NCI-H128 (cell line): ENCODE measurements at regions not wholly inside any gene's neighbourhood (a gene's known extent, or its start where the extent isn't known, plus 50 kb on each side); places are given as distances from the start of the nearest gene placed in this dataset.
"Not testable (repeated sequence)": the region's sequence is repeated elsewhere in the genome, so short reads cannot be mapped to it uniquely, and the experiment has no call there.

Experiments
- DNase-seq: peaks from one replicate; lab custom pipeline; 2025; ENCODE audit not compliant: unreplicated experiment; lab: John Stamatoyannopoulos, UW

DNA sequence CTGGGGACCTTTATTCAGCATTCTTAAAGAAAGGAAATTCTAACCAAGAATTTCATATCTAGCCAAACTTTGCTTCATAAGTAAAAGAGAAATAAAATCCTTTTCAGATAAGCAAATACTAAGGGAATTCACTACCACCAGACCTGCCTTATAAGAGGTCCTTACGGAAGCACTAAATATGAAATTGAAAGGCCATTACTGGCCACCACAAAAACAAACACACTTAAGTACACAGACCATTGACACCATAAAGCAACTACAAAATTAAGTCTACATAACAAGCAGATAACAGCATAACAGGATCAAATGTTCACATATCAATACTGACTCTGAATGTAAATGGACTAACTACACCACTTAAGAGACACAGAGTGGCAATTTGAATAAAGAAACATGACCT is 361.4 kb upstream of the POU5F2 start:
- no peak for DNase-seq

DNA sequence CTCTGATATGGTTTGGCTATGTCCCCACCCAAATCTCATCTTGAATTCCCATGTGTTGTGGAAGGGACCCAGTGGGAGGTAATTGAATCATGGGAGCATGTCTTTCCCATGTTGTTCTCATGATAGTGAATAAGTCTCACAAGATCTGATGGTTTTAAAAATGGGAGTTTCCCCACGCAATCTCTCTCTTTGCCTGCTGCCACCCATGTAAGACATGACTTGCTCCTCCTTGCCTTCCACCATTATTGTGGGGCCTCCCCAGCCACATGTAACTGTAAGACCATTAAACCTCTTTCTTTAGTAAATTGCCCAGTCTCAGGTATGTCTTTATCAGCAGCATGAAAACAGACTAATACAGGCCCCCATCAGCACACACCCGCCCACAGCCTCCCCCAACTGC is 356.0 kb upstream of the POU5F2 start:
- not testable (repeated sequence) for DNase-seq

DNA sequence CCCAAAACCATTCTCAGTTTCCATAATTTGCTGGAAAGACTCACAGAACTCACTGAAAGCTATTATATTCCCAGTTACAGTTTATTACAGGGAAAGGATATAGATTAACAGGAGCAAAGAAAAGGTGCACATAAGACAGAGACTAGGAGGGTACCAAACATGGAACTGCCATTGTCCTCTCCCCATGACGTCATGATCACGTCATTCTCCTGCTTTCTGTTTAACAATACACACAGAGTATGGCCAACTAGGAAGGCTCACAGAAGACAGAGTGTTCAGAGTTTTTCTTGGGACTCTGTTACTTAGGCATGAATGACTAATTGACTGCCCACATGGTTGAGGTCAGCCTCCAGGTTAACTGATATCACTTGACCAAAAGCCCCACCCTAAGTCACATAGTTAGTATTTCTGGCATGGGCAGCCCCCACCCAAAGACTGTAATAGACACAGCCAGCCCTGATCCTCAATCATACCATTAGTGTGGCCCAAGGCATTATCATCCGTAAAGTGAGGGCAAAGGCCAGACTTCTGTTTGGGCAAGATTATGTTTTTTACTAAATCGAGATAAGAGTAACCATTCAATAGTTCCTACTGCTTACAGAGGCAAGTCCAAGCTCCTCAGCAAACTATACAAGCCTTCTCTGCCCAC is 353.5 kb upstream of the POU5F2 start:
- DNase-seq, result no peak

DNA sequence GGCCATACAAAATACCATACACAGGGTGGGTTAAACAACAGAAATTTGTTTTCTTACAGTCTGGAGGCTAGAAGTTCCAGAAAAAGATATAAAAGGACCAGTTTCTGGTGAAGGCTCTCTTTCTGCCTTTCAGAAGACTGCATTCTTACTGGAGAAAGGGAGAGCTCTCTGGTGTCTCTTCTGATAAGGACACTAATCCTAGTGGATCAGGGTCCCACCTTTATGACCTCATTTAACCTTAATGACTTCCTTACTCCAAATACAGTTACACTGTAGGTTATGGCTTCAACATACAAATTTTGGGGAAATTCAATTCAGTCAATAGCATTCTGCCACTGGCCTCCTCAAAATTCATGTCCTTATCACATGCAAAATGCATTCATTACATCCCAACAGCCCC is 351.9 kb upstream of the POU5F2 start:
- no peak for DNase-seq

DNA sequence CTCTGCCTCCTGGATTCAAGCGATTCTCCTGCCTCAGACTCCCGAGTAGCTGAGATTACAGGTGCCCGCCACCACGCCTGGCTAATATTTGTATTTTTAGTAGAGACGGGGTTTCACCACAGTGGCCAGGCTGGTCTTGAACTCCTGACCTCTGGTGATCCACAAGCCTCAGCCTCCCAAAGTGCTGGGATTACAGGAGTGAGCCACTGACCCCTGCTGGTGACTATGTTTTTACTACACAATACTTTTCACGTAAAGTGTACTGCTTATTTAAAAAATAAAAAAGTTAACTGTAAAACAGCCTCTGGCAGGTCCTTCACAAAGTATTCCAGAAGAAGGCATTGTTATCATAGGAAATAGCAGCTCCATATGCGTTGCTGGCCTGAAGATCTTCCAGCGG is 345.2 kb upstream of the POU5F2 start:
- not testable (repeated sequence) for DNase-seq

DNA sequence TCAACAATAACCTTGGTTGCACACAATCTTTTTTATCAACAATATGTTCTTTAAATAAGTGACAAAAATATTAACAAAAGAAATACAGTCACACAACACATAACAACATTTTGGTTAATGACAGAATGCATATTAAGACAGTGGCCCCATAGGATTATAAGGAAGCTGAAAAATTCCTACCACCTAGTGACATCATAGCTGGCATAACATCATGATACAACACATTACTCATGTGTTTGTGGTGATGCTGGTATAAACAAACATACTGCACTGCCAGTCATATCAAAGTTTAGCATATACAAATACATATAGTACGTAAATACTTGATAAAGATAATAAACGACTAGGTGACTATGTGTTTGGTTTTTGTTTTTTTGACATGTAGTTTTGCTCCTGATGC is 344.8 kb upstream of the POU5F2 start:
- DNase-seq, result no peak

DNA sequence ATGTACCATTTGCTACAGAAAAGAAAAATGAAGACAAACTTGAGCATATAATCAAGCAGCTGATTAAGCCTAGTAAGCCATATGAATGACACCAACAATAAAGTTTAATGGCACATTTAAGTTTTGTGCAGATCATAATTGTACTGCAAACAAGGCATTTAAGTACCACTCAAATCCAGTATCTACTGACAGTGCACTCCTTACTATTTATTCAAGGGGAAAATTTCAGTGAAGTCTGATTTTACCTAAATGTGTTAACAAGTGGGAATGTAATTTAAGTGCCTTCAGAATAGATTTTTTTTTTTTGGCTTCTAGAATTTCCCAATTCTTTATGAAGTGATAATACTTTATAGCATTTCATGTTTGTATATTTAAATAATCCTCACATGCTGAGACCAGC is 341.0 kb upstream of the POU5F2 start:
- DNase-seq, result no peak

DNA sequence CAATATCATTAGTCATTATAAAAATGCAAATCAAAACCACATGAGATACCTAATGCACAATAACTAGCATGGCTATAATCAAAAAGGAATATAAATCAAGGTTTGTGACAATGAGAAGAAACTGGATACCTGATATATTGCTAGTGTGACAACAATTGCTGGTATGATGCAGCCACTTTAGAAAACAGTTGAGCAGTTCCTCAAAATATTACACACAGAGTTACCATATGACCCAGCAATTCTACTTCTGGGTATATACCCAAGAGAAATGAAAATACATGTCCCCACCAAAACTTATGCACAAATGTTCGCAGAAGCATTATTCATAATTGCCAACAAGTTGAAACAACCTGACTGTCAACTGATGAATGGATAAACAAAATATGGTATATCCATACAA is 339.7 kb upstream of the POU5F2 start:
- DNase-seq, result no peak

DNA sequence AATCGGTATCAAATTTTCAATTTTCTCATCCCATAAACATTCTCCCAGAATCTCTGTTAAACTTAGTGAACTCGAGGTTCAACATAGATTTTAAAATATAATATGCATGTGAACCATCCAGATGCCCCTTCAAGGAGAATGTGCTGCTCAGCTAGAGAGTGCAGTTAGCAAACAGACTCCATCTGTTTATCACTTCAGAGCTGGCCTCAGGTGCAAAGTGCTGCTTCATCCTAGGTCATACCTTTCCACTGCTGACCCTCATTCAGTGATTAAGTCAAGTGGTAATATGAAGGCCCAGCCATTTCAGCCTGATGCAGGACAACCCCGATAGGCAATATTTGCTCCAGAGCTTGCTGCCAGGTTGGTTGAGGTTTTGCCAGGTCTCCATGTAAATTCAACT is 339.0 kb upstream of the POU5F2 start:
- no peak for DNase-seq

DNA sequence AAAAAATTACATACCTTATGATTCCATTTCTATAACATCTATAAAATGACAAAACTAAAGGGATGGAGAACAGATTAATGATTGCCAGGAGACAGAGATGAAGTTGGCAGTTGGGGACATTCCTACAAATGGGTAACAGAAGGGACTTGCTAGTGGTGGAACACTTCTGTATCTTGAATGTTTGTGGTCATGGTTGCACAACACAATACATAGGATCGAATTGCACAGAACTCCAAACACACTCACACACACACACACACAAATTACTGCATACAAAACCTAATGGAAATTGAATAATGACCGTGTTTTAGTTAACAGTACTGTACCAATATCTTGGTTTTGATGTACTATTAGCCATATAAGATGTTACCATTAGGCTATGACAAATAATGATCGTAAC is 330.7 kb upstream of the POU5F2 start:
- DNase-seq, result no peak

DNA sequence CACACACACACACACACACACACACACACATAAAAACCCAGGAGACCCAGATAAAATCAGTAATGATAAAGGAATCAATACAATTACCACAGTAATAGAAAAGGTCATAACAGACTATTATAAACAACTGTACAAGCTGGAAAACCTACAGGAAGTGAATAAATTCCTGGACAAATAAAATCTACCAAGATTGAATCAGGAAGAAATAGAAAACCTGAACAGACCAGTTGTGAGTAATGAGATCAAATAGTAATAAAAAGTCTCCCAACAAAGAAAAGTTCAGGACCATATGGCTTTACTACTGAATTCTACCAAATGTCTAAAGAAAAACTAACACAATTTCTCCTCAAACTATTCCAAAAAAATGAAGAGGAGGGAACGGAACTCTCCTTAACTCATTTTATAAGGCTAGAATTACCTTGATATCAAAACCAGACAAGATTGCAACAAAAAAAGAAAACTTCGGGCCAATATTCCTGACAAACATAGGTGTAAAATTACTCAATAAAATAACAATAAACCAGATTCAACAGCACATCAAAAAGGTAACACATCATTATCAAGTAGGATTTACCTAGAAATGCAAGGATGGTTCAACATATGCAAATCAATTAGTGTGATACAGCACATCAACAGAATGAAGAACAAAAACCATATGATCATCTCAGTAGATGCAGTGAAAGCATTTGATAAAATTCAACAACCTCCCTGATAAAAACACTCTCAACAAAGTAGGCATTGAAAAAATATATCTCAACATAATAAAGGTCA is 325.2 kb upstream of the POU5F2 start:
- DNase-seq, result no peak

DNA sequence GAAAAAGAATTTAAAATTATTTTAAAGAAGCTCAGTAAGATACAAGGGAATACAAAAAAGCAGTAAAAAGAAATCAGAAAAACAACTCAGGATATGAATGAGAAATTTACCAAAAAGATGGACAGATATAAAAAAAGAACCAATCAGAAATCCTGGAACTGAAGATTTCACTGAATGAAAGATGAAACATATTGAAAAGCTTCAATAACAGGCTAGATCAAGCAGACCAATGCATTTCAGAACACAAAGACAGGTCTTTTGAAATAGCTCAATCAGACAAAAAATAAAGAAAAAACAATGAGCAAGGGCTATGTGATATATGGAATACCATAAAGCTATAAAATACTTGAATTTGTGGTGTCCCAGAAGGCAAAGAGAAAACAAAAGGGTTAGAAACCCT is 322.6 kb upstream of the POU5F2 start:
- no peak for DNase-seq

DNA sequence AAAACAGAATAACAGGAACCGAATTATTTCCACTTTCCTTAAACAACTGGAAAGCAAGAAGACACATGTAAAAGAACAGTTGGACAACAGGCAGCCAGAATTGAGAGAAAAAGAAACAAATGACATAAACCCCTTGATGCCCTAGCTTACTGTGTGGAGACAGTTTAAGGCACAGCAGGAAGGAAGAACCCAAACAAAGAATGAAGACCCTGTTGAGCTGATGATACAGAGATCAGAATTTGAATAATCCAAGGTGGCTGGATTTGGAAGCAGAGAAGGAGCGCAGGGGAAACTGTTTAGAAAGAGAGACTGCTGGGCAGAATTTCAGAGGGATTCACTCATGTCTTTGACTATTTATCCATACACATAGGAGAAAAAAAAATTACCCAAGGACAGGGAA is 316.3 kb upstream of the POU5F2 start:
- no peak for DNase-seq

DNA sequence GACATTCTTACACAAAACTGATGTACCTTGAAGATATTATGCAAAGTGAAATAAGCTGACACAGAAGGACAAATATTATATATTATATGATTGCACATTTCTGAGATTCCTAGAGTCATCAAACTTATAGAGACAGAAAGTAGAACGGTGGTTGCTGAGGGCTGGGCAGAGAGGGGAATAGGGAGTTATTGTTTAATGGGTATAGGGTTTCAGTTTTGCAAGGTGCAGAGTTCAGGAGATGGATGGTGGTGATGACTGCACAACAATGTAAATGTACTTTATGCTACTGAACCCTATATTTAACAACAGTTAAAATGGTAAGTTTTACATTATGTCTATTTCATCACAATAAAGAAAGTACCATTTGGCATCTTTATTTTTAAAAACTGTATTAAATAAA is 315.8 kb upstream of the POU5F2 start:
- DNase-seq, result no peak

DNA sequence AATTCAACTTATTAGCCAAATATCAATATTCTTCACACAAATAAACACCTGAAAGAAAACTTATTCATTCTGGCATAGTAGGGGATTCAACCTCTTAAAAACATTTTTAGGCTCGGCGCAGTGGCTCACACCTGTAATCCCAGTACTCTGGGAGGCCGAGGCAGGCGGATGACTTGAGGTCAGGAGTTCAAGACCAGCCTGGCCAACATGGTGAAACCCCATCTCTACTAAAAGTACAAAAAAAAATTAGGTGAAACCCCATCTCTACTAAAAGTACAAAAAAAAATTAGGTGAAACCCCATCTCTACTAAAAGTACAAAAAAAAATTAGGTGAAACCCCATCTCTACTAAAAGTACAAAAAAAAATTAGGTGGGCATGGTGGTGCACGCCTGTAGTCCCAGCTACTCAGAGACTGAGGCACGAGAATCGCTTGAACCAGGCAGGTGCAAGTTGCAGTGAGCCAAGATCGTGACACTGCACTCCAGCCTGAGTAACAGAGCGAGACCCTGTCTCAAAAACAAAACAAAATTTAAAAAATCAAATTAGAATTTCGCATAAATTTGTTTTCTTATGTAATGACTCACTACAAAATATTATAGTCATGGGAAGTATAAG is 308.0 kb upstream of the POU5F2 start:
- not testable (repeated sequence) for DNase-seq

DNA sequence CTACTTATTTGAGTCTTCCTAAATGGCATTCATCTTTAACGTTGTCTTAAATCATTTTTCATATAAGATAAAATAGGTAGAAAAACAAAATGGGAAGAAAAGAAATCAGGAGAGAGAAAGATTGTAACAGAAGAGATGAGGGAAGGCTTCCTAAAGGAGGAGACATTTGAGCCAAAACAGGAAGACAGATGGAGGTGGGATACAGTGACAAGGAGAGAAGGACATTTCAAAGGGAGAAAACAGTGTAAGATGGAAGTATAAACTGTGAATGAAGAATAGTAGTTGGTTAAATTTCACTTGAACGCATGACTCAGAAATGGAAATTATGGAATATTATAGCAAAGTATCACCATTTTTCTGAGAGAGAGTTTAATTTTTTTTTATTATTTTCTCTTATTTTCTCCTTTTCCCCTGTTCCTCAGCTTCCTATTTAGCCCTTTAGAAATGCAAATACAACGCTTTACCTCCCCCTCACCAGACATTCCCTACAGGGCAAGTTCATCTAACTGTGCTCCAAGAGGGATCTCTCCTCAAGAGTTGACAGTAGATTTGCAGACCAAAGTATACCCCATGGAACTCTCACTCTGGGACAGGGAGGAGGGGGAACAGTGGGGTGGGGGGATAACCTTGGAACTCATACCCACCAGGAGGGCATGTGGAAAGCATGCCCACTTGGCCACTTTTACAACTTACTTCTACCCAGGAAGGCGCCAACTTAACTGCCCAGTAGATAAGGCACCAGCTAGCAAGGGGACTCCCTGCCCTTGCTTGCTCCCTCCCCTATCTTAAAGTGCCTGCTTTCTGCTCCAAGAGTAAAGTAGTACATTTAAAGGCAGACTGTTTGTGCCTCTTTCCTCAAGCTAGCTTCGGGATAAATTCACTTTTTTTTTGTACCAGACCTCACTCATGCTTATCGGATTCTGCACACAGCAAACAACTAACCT is 304.7 kb upstream of the POU5F2 start:
- DNase-seq, result no peak

DNA sequence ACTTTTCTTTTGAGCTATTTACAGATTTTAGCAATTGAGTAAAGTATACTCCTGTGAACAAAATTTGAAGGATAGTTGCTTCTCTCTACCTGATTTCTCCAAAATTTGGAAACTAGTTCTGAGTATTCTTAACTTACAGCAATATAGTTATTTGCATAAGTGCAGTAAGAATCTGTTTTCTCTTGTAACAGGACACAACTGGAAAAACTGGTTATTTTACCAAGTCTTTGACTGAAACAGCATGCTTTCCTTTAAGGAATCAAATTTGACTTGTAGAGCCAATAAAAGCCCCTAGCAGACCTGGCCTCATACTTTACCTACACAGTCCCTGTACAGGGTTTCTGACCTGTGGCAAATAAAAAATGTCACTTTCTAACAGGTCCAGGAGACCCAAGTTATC is 301.9 kb upstream of the POU5F2 start:
- DNase-seq, result no peak

DNA sequence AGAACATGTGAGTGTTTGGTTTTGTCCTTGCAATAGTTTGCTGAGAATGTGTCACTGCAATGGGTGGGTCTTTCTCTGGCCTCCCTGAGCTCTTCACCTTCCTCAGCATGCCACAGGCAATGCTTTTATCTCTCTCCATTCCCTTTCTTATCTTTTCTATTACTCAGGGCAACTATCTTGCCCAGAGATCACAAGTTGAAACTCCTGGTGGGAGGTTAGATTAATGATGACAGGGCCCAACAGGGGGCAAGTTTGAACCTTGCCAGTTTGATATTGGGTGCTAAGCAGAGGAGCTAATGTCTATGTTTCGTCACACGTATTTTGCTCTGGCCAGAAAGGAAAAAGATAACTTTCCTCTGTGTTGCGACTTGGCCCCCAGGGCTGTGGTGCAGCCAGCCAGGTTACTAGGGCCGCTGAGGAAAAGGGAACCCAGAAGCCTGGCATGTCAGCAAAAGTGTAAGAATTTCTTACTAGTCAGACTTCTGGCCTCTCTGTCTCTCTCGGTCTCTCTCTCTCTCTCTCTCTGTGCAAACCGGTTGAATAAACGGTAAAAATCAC is 299.3 kb upstream of the POU5F2 start:
- no peak for DNase-seq

DNA sequence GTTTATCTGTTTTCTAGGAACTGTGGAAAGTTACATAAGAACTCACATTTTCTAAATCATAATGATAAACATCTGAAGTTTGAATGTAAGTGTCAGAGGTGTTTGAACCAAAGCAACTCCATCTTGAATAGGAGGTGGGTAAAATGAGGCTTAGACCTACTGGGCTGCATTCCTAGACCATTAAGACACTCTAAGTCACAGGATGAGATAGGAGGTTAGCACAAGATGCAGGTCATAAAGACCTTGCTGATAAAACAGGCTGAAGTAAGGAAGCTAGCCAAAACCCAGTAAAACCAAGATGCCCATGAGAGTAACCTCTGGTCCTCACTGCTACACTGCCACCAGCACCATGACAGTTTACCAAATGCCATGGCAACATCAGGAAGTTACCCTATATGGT is 297.7 kb upstream of the POU5F2 start:
- DNase-seq, result no peak

DNA sequence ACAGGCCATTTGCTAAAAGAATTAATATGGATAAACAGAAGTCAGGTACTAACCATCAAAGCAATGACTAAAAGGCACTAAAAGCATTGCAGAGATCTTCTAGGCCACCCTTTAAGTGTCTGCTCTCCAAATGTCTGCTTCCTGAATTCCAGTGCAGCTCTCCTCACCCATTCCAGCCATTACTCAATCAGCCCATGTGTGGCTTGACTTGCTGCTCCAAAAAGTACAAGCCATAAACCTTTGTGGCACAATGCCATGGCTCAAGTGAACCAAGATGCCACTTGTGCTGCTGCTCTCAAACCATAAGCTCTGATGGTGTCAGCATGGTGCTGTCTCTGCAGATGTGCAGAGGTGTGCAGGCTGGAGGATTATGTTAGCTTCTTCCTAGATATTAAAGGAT is 290.2 kb upstream of the POU5F2 start:
- no peak for DNase-seq

DNA sequence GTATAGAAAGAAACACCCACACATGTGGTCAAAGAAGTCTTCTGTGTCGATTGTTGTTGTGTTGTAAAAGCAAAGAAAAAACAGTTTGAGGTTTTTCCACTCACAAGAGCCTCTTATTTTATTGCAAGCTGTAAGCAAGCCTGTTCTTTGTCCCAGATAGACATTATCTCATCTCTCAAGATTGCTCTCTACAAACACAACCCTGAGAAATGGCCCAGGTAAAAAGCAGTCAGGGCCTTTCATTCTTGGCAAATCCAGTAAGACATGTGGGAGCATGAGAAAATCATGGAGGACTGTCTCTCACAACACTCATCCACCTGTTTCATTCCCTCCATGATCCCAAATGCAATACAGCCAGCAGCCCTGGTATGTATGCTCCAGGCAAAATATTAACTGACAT is 286.6 kb upstream of the POU5F2 start:
- DNase-seq, result no peak
